ENCODE measurements at regions not wholly inside any gene's neighbourhood (a gene's known extent, or its start where the extent isn't known, plus 50 kb on each side); places are given as distances from the start of the nearest gene placed in this dataset.

- TF ChIP-seq CTCF (IDR thresholded peaks at IDR 0.05) (no peak), EZH2 (IDR thresholded peaks at IDR 0.05; ENCODE audit: borderline replicate concordance, insufficient read depth, low read depth, low read length, poor library complexity, severe bottlenecking) (no peak)
Observed at GRCh38 chrX:3529466-3530010, 183.1 kb upstream of the MXRA5 start.
